Neural cell (in vitro differentiated cells): ENCODE measurements at regions not wholly inside any gene's neighbourhood (a gene's known extent, or its start where the extent isn't known, plus 50 kb on each side); places are given as distances from the start of the nearest gene placed in this dataset.

Experiments used
- H2AFZ ChIP-seq: fragments of 200-600, 300-800 bp; sonication (generic), shearing (Covaris generic); 2 replicates; pipeline ENCODE4 v1.6.0; 2014; ENCODE audit warnings: low read depth, mild to moderate bottlenecking, antibody characterized with exemption, low read length, moderate library complexity
- H3F3A ChIP-seq: fragments of 200-600 bp; shearing (Covaris generic); 2 replicates; pipeline ENCODE4 v1.6.1; 2016; ENCODE audit warnings: mild to moderate bottlenecking, moderate library complexity, mixed read lengths, antibody characterized with exemption, low read length; ENCODE audit not compliant: insufficient read depth, poor library complexity, severe bottlenecking
- H3K27ac ChIP-seq: fragments of 200-600, 300-800 bp; sonication (generic), shearing (Covaris generic); 2 replicates; pipeline ENCODE4 v1.5.1; 2014; ENCODE audit warnings: mild to moderate bottlenecking, low read length, moderate library complexity
- H3K27me3 ChIP-seq: fragments of 300-800, 200-600 bp; sonication (generic), shearing (Covaris generic); 2 replicates; pipeline ENCODE4 v1.6.0; 2014; ENCODE audit warnings: mild to moderate bottlenecking, low read depth, low read length, moderate library complexity; ENCODE audit not compliant: insufficient read depth
- H3K36me3 ChIP-seq: fragments of 300-800, 200-600 bp; sonication (generic), shearing (Covaris generic); 2 replicates; pipeline ENCODE4 v1.5.1; 2014; ENCODE audit warnings: mild to moderate bottlenecking, antibody characterized with exemption, low read length, moderate library complexity; ENCODE audit not compliant: insufficient read depth
- H3K4me2 ChIP-seq: fragments of 300-800, 200-600 bp; sonication (generic), shearing (Covaris generic); 2 replicates; pipeline ENCODE4 v1.6.0; 2014; ENCODE audit warnings: mild to moderate bottlenecking, low read length
- H3K4me3 ChIP-seq: fragments of 300-800, 200-600 bp; sonication (generic), shearing (Covaris generic); 2 replicates; pipeline ENCODE4 v1.5.1; 2014; ENCODE audit warnings: mild to moderate bottlenecking, low read length, moderate library complexity
- H3K79me2 ChIP-seq: fragments of 200-600 bp; shearing (Covaris generic); replicated peaks from 2 replicates; pipeline ENCODE4 v1.6.0; 2014; ENCODE audit warnings: mild to moderate bottlenecking, low read length, moderate library complexity; ENCODE audit not compliant: insufficient read depth
- H3K9ac ChIP-seq: fragments of 300-800, 200-600 bp; sonication (generic), shearing (Covaris generic); 2 replicates; pipeline ENCODE4 v1.6.1; 2016; ENCODE audit warnings: mild to moderate bottlenecking, low read length, mixed read lengths
- H3K9me2 ChIP-seq: fragments of 200-600 bp; shearing (Covaris generic); 2 replicates; pipeline ENCODE4 v1.6.1; 2016; ENCODE audit warnings: mild to moderate bottlenecking, low read length, mixed read lengths; ENCODE audit not compliant: insufficient read depth
- H3K9me3 ChIP-seq: fragments of 200-600, 300-800 bp; sonication (generic), shearing (Covaris generic); 2 replicates; pipeline ENCODE4 v1.6.1; 2016; ENCODE audit warnings: mild to moderate bottlenecking, mixed run types, low read length, moderate library complexity, mixed read lengths
- H4K20me1 ChIP-seq: fragments of 200-600 bp; shearing (Covaris generic); 2 replicates; pipeline ENCODE4 v1.6.1; 2016; ENCODE audit warnings: mild to moderate bottlenecking, mixed run types; ENCODE audit not compliant: insufficient read depth
- CTCF ChIP-seq: fragments of 450-650 bp; IDR thresholded peaks from 2 replicates; pipeline ENCODE4 v1.5.1; 2014; ENCODE audit warnings: antibody characterized with exemption, mild to moderate bottlenecking, moderate library complexity; ENCODE audit not compliant: poor library complexity, severe bottlenecking
- EP300 ChIP-seq: fragments of 450-650 bp; conservative IDR thresholded peaks from 2 replicates; pipeline ENCODE4 v1.6.1; 2014; ENCODE audit warnings: antibody characterized with exemption, mild to moderate bottlenecking, moderate library complexity; ENCODE audit not compliant: poor library complexity, severe bottlenecking
- EZH2 ChIP-seq: fragments of 200-600, 300-800 bp; shearing (Covaris generic), sonication (generic); IDR thresholded peaks from 2 replicates; pipeline ENCODE4 v1.6.1; 2014; ENCODE audit warnings: antibody characterized with exemption, low read length, borderline replicate concordance, mild to moderate bottlenecking; ENCODE audit not compliant: insufficient read depth, poor library complexity, severe bottlenecking
- MXI1 ChIP-seq: fragments of 450-650 bp; conservative IDR thresholded peaks from 2 replicates; pipeline ENCODE4 v1.6.1; 2014; ENCODE audit warnings: antibody characterized with exemption, mild to moderate bottlenecking; ENCODE audit not compliant: poor library complexity, severe bottlenecking
- POLR2AphosphoS5 ChIP-seq: IDR thresholded peaks from 2 replicates; pipeline ENCODE4 v1.6.1; 2012
- RAD21 ChIP-seq: fragments of 450-650 bp; conservative IDR thresholded peaks from 2 replicates; pipeline ENCODE4 v1.6.1; 2014; ENCODE audit warnings: antibody characterized with exemption, mild to moderate bottlenecking, moderate library complexity
- REST ChIP-seq: IDR thresholded peaks from 2 replicates; pipeline ENCODE4 v1.6.1; 2012; ENCODE audit warnings: borderline replicate concordance
- SMC3 ChIP-seq: fragments of 450-650 bp; conservative IDR thresholded peaks from 2 replicates; pipeline ENCODE4 v1.6.1; 2014; ENCODE audit warnings: antibody characterized with exemption, mild to moderate bottlenecking, moderate library complexity; ENCODE audit not compliant: poor library complexity
- TAF1 ChIP-seq: IDR thresholded peaks from 2 replicates; pipeline ENCODE4 v1.6.1; 2012; ENCODE audit warnings: low read depth

- no peaks in the 10 kb centered on the region for H3K9me3 ChIP-seq
- no peak overlapping the region for H2AFZ ChIP-seq
- H3K36me3 ChIP-seq, result no peaks in the 10 kb centered on the region
- no peak overlapping the region for H3K4me3 ChIP-seq
- H4K20me1 ChIP-seq, result no peaks in the 10 kb centered on the region
- H3K27me3 ChIP-seq, result no peaks in the 10 kb centered on the region
- no peak overlapping the region for H3K4me2 ChIP-seq
- no peaks in the 10 kb centered on the region for H3K79me2 ChIP-seq
- H3K9ac ChIP-seq, result no peak overlapping the region
- H3F3A ChIP-seq, result no peaks in the 10 kb centered on the region
- H3K27ac ChIP-seq, result no peak overlapping the region
- no peaks in the 10 kb centered on the region for H3K9me2 ChIP-seq
- no peak for TF ChIP-seq POLR2AphosphoS5
- TF ChIP-seq REST, result no peak
- no peak for TF ChIP-seq SMC3
- no peak for TF ChIP-seq EZH2
- TF ChIP-seq EP300, result no peak
- no peak for TF ChIP-seq CTCF
- no peak for TF ChIP-seq MXI1
- no peak for TF ChIP-seq RAD21
- TF ChIP-seq TAF1, result no peak
These were observed 552.6 kb downstream of the CCDC171 start for GRCh38 chr9:16105168-16106020.

- Histone ChIP-seq H3K36me3 (no peaks in the 10 kb centered on the region), H3K4me2 (no peak overlapping the region), H3K4me3 (no peak overlapping the region), H4K20me1 (no peaks in the 10 kb centered on the region), H3K79me2 (no peaks in the 10 kb centered on the region), H3K27me3 (no peaks in the 10 kb centered on the region), H2AFZ (no peak overlapping the region), H3F3A (no peaks in the 10 kb centered on the region), H3K27ac (no peak overlapping the region), H3K9me3 (no peaks in the 10 kb centered on the region), H3K9ac (no peak overlapping the region), H3K9me2 (no peaks in the 10 kb centered on the region)
- no peak for TF ChIP-seq TAF1
- no peak for TF ChIP-seq POLR2AphosphoS5
- TF ChIP-seq REST, result no peak
- no peak for TF ChIP-seq CTCF
- no peak for TF ChIP-seq SMC3
- TF ChIP-seq EZH2, result no peak
- TF ChIP-seq MXI1, result no peak
- no peak for TF ChIP-seq EP300
- TF ChIP-seq RAD21, result no peak
These were observed 553.3 kb downstream of the CCDC171 start for GRCh38 chr9:16106021-16106571.
